ENCODE measurements at regions not wholly inside any gene's neighbourhood (a gene's known extent, or its start where the extent isn't known, plus 50 kb on each side); places are given as distances from the start of the nearest gene placed in this dataset.
"Not testable (repeated sequence)": the region's sequence is repeated elsewhere in the genome, so short reads cannot be mapped to it uniquely, and the experiment has no call there.

DNA sequence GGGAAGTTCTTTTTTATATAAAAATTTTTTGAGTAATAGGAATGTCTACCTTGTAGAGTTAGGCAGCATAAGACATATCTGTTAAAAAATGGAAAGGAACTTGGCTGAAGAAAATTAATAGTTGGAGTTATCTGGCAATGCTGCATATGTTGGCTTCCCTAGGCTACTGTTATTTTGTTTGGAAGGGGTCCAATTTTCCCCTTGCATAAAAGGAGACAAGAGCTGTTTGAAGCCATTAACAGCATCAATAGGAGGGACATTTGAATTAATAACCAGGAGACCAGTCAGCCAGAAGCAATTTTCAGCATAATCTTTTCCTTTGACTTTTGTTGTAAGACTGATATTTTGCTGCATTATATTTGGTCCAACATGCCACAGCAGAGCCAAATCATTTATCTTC, 80.9 kb upstream of the TAB2 start:
- peak; percentile 57 for DNase-seq (ENCODE audit: low read depth)

GRCh38 chr6:149237464-149237863, 80.0 kb upstream of the TAB2 start:
- no peak for DNase-seq (ENCODE audit: low read depth)

- no peak for DNase-seq (ENCODE audit: low read depth)
Measured at GRCh38 chr6:149239573-149240209, 77.8 kb upstream of the TAB2 start.

- peak; percentile 66 for DNase-seq (ENCODE audit: low read depth)
Measured at GRCh38 chr6:149242883-149243282, 74.6 kb upstream of the TAB2 start.

GRCh38 chr6:149244105-149244504, 73.4 kb upstream of the TAB2 start:
- no peak for DNase-seq (ENCODE audit: low read depth)

GRCh38 chr6:149246691-149247384, 70.7 kb upstream of the TAB2 start:
- DNase-seq (ENCODE audit: low read depth) = no peak

- no peak for DNase-seq (ENCODE audit: low read depth)
Measured at GRCh38 chr6:149247385-149247763, 70.1 kb upstream of the TAB2 start.

GRCh38 chr6:149248263-149248662, 69.2 kb upstream of the TAB2 start:
- DNase-seq (ENCODE audit: low read depth) = not testable (repeated sequence)

DNA sequence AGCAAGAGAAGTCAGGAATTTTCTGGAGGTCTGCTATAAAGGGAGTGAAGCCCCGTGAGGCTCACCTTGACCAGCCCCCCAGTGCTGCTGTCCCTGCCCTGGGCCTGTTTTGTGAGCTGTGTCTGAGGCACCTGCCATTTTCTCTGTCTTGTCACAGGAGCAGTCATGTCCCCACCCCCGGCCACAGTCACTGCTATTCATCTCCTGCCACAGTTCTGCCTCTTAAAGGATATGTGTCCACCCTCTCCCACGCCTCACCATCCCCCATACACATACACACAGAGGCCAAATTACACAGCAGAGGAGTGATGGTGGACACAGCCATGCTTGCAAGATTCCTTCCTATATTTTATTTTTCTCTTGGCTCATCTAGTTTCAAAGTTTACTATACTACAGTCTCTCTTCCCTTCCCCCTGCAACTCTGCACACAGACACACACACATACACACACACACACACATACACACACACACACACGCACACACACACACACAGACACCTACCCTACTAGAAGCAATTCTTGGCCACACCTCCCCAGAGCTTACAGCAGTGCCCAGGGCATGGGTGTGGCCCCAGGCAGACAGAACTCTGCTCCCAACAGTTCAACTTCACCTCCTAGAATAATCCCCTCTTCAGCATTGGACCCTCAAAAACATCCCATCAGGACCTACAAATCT, 68.7 kb upstream of the TAB2 start:
- DNase-seq (ENCODE audit: low read depth) = no peak

DNA sequence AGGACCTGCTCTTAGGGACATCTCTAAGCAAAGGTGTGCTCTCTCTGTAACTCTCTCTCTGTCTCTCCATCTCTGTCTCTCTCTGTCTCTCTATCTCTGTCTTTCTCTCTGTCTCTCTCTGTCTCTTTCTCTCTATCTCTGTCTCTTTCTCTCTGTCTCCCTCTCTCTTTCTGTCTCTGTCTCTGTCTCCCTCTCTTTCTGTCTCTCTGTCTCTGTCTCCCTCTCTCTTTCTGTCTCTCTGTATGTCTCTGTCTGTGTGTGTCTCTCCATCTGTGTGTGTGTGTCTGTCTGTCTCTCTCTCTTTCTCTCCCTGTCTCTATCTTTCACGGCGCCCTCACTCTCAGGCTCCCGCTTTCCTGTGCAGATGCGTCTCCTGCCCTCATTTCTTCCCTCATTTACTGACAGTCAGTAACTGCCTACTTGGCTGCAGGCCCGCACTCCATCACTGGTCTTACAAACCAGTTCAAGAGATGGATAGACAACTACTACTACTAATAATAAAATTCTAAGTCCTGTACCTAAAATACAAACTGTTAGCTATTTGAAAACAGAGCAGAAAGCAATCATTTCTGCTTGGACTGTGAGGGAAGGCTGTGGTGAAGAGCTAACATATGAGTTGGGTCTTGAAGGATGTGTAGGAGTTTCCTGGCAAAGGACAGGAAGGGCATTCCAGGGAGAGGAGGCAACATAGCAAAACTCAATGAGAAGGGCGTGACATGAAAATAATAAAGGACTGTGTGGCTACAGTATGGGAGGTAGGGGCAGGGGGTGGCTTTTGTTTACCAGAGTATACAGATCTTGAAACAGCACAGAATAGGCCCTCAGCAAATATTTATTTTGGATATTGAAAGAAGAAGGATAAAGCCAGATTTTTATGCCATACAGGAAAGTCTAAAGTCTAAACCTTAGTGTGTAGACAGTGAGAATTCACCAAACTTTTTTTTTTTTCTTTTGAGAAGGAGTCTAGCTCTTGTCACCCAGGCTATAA, 67.8 kb upstream of the TAB2 start:
- DNase-seq (ENCODE audit: low read depth) = no peak

DNA sequence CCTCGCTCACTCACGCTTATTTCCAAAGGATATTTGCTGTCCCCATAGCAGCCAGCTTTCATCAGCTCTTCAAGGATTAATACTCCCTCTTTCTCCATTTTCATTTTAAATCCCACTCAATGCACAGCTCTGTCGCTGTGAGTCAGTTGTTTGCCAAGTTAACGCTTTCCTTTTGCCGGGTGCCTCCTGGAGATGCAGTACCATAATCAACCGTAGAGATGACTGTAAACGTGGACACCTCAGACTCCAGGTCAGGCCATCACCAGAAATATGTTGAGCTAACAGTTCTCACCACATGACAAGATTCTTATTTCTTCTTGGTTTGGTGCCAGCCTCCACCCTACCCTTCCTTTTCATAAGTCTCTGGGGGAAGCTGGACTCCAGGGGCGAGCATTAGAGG, 66.6 kb upstream of the TAB2 start:
- no peak for DNase-seq (ENCODE audit: low read depth)

DNA sequence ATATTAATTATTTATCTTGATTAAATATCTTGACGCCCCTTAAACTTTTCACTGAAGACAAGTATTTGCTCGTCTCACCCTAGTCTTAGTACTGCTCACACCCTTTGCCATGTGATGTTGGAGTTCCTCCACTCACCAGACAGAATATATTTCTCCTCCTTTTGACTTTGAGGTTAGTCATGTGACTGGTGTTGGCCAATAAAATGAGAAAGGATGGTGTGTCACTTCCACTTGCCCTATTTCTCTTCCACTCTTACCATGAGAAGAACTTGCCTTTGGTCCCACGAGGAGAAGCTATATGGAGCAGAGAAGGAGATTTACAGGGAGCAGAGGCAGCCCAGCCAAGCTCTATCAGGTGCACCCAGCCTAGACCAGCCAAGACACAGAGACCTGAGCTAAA, 64.9 kb upstream of the TAB2 start:
- no peak for DNase-seq (ENCODE audit: low read depth)

- DNase-seq (ENCODE audit: low read depth) = no peak
Measured at GRCh38 chr6:149254253-149254652, 63.3 kb upstream of the TAB2 start.

GRCh38 chr6:149259753-149260152, 57.8 kb upstream of the TAB2 start:
- no peak for DNase-seq (ENCODE audit: low read depth)

DNA sequence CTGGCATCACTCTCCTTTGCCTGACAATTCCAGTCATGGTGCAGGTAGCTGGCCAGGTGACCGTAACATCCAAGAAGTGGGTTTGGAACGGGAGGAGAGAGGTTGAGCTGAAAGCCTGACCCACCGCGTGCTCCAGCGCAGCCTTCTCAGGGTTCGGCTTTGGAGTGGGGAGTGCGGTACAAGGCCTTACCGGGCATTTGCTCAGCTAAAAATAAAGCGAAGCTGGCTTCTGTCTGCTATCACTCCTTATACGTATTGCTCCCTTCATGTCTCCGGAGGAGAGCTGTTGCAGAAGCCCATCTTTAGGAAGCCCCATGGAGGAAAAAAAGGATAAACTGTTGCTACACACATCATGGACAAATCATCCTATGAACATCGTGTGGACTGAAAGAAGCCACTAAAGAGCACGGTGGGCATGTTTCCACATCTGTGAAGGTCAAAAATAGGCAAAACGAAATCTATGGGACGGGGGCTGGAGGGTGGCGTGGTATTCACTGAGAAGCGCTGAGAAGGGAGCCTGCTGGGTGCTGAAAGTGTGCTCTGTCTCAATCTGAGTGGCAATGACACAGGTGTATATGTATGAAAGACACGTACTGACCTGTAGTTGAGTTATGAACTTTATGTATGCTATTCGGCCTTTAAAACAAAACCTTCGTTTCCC, 57.2 kb upstream of the TAB2 start:
- DNase-seq (ENCODE audit: low read depth) = no peak

GRCh38 chr6:149261364-149262040, 56.0 kb upstream of the TAB2 start:
- DNase-seq (ENCODE audit: low read depth) = no peak

GRCh38 chr6:149263321-149263720, 54.2 kb upstream of the TAB2 start:
- DNase-seq (ENCODE audit: low read depth) = no peak

DNA sequence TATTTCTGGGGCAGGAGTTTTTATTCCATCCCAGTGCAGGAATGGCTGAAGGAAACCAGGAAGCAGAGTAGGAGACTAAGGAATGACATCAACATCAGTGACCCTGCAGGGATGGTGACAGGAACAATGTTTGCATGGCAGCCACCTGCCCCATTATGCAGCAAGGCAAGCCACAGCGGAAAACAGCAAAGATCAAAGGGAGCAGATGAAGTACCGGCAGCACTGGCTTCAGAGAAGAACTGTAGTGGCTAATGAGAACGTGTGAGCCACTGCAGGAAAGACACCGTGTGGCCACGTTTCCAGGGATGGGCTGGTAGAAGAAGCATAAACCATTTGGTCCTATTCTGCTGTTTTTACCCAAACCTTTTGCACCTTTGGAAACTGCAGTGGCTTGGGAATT, 52.9 kb upstream of the TAB2 start:
- no peak for DNase-seq (ENCODE audit: low read depth)

DNA sequence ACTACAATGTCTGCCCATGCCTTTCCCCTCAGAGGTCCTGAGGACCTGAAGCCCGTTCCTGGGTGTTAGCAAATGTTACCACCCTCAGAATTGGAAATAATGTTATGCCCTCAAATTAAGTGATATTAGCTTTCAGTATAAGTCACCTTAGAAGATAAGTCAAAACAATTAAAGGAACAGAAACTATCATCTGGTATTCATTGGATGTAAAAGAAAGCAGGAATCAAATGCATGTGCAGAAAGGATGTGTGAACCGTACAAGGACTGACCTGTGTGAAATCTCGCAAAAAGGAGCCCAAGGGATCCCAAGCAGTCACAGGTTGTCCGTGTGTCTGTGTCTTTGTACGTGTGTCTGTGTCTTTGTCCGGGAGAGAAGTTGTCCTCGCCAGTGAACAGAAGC, 51.6 kb upstream of the TAB2 start:
- DNase-seq (ENCODE audit: low read depth) = no peak

DNA sequence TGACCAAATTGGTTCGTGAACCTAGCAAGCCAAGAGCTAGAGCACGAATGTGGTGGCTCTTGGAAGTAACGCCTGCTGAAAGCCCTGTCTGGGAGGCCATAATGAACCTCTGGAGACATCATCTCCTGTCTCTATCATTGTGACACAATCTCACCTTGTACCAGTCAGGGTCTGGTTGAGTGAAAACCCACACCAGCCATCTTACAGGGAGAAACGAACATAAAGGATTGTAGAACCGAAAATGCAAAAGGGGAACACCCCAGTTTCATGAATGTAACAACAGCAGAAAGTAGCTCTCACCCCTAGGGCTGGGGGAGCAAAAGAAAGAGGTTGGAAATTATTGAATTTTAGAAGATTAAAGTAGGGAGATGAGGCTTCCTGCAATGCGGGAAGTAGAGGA, 50.9 kb upstream of the TAB2 start:
- DNase-seq (ENCODE audit: low read depth) = no peak

DNA sequence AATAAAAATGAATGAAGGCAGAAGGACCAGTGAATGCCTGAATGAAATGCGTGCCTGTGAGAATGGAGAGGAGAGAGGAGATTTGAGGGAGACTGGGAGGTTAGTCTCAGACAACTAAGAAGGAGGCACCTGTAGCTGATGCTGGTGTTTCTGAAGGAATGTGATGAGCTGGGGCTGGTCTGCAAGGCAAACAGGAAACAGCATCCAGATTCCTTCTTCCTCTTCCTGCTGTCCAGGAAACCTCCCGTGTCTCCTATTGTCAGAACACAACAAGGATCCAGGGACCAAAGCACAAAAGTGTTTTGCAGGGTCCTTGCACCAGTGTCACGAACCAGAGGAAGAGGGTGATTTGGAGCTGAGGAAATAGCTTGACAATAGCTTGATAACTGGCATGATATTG, 50.4 kb upstream of the TAB2 start:
- DNase-seq (ENCODE audit: low read depth) = no peak

All from M059J (cell line).